Neural cell (in vitro differentiated cells): ENCODE measurements at regions not wholly inside any gene's neighbourhood (a gene's known extent, or its start where the extent isn't known, plus 50 kb on each side); places are given as distances from the start of the nearest gene placed in this dataset.

Experiments used
- H2AFZ ChIP-seq: fragments of 200-600, 300-800 bp; sonication (generic), shearing (Covaris generic); 2 replicates; pipeline ENCODE4 v1.6.0; 2014; ENCODE audit warnings: low read depth, mild to moderate bottlenecking, antibody characterized with exemption, low read length, moderate library complexity
- H3F3A ChIP-seq: fragments of 200-600 bp; shearing (Covaris generic); 2 replicates; pipeline ENCODE4 v1.6.1; 2016; ENCODE audit warnings: mild to moderate bottlenecking, moderate library complexity, mixed read lengths, antibody characterized with exemption, low read length; ENCODE audit not compliant: insufficient read depth, poor library complexity, severe bottlenecking
- H3K27ac ChIP-seq: fragments of 200-600, 300-800 bp; sonication (generic), shearing (Covaris generic); 2 replicates; pipeline ENCODE4 v1.5.1; 2014; ENCODE audit warnings: mild to moderate bottlenecking, low read length, moderate library complexity
- H3K27me3 ChIP-seq: fragments of 300-800, 200-600 bp; sonication (generic), shearing (Covaris generic); 2 replicates; pipeline ENCODE4 v1.6.0; 2014; ENCODE audit warnings: mild to moderate bottlenecking, low read depth, low read length, moderate library complexity; ENCODE audit not compliant: insufficient read depth
- H3K36me3 ChIP-seq: fragments of 300-800, 200-600 bp; sonication (generic), shearing (Covaris generic); 2 replicates; pipeline ENCODE4 v1.5.1; 2014; ENCODE audit warnings: mild to moderate bottlenecking, antibody characterized with exemption, low read length, moderate library complexity; ENCODE audit not compliant: insufficient read depth
- H3K4me2 ChIP-seq: fragments of 300-800, 200-600 bp; sonication (generic), shearing (Covaris generic); 2 replicates; pipeline ENCODE4 v1.6.0; 2014; ENCODE audit warnings: mild to moderate bottlenecking, low read length
- H3K4me3 ChIP-seq: fragments of 300-800, 200-600 bp; sonication (generic), shearing (Covaris generic); 2 replicates; pipeline ENCODE4 v1.5.1; 2014; ENCODE audit warnings: mild to moderate bottlenecking, low read length, moderate library complexity
- H3K79me2 ChIP-seq: fragments of 200-600 bp; shearing (Covaris generic); replicated peaks from 2 replicates; pipeline ENCODE4 v1.6.0; 2014; ENCODE audit warnings: mild to moderate bottlenecking, low read length, moderate library complexity; ENCODE audit not compliant: insufficient read depth
- H3K9ac ChIP-seq: fragments of 300-800, 200-600 bp; sonication (generic), shearing (Covaris generic); 2 replicates; pipeline ENCODE4 v1.6.1; 2016; ENCODE audit warnings: mild to moderate bottlenecking, low read length, mixed read lengths
- H3K9me2 ChIP-seq: fragments of 200-600 bp; shearing (Covaris generic); 2 replicates; pipeline ENCODE4 v1.6.1; 2016; ENCODE audit warnings: mild to moderate bottlenecking, low read length, mixed read lengths; ENCODE audit not compliant: insufficient read depth
- H3K9me3 ChIP-seq: fragments of 200-600, 300-800 bp; sonication (generic), shearing (Covaris generic); 2 replicates; pipeline ENCODE4 v1.6.1; 2016; ENCODE audit warnings: mild to moderate bottlenecking, mixed run types, low read length, moderate library complexity, mixed read lengths
- H4K20me1 ChIP-seq: fragments of 200-600 bp; shearing (Covaris generic); 2 replicates; pipeline ENCODE4 v1.6.1; 2016; ENCODE audit warnings: mild to moderate bottlenecking, mixed run types; ENCODE audit not compliant: insufficient read depth
- CTCF ChIP-seq: fragments of 450-650 bp; IDR thresholded peaks from 2 replicates; pipeline ENCODE4 v1.5.1; 2014; ENCODE audit warnings: antibody characterized with exemption, mild to moderate bottlenecking, moderate library complexity; ENCODE audit not compliant: poor library complexity, severe bottlenecking
- EP300 ChIP-seq: fragments of 450-650 bp; conservative IDR thresholded peaks from 2 replicates; pipeline ENCODE4 v1.6.1; 2014; ENCODE audit warnings: antibody characterized with exemption, mild to moderate bottlenecking, moderate library complexity; ENCODE audit not compliant: poor library complexity, severe bottlenecking
- EZH2 ChIP-seq: fragments of 200-600, 300-800 bp; shearing (Covaris generic), sonication (generic); IDR thresholded peaks from 2 replicates; pipeline ENCODE4 v1.6.1; 2014; ENCODE audit warnings: antibody characterized with exemption, low read length, borderline replicate concordance, mild to moderate bottlenecking; ENCODE audit not compliant: insufficient read depth, poor library complexity, severe bottlenecking
- MXI1 ChIP-seq: fragments of 450-650 bp; conservative IDR thresholded peaks from 2 replicates; pipeline ENCODE4 v1.6.1; 2014; ENCODE audit warnings: antibody characterized with exemption, mild to moderate bottlenecking; ENCODE audit not compliant: poor library complexity, severe bottlenecking
- POLR2AphosphoS5 ChIP-seq: IDR thresholded peaks from 2 replicates; pipeline ENCODE4 v1.6.1; 2012
- RAD21 ChIP-seq: fragments of 450-650 bp; conservative IDR thresholded peaks from 2 replicates; pipeline ENCODE4 v1.6.1; 2014; ENCODE audit warnings: antibody characterized with exemption, mild to moderate bottlenecking, moderate library complexity
- REST ChIP-seq: IDR thresholded peaks from 2 replicates; pipeline ENCODE4 v1.6.1; 2012; ENCODE audit warnings: borderline replicate concordance
- SMC3 ChIP-seq: fragments of 450-650 bp; conservative IDR thresholded peaks from 2 replicates; pipeline ENCODE4 v1.6.1; 2014; ENCODE audit warnings: antibody characterized with exemption, mild to moderate bottlenecking, moderate library complexity; ENCODE audit not compliant: poor library complexity
- TAF1 ChIP-seq: IDR thresholded peaks from 2 replicates; pipeline ENCODE4 v1.6.1; 2012; ENCODE audit warnings: low read depth

GRCh38 chr4:27089186-27089585, 228.5 kb downstream of the STIM2 start:
- no peak overlapping the region for H2AFZ ChIP-seq
- H3K27me3 ChIP-seq = no peaks in the 10 kb centered on the region
- H3K36me3 ChIP-seq = no peaks in the 10 kb centered on the region
- H4K20me1 ChIP-seq = no peaks in the 10 kb centered on the region
- TF ChIP-seq TAF1 (no peak), POLR2AphosphoS5 (no peak), EP300 (no peak), EZH2 (no peak)
- no peaks in the 10 kb centered on the region for H3K9me3 ChIP-seq
- no peak overlapping the region for H3K4me3 ChIP-seq
- H3F3A ChIP-seq = no peaks in the 10 kb centered on the region
- no peaks in the 10 kb centered on the region for H3K9me2 ChIP-seq
- H3K79me2 ChIP-seq = no peaks in the 10 kb centered on the region
- H3K9ac ChIP-seq = no peak overlapping the region
- no peak overlapping the region for H3K27ac ChIP-seq
- no peak overlapping the region for H3K4me2 ChIP-seq

- Histone ChIP-seq H3K79me2 (no peaks in the 10 kb centered on the region), H3K27ac (no peak overlapping the region), H3F3A (no peaks in the 10 kb centered on the region), H3K4me3 (no peak overlapping the region), H4K20me1 (no peaks in the 10 kb centered on the region), H3K27me3 (no peaks in the 10 kb centered on the region), H2AFZ (no peak overlapping the region), H3K9me3 (no peaks in the 10 kb centered on the region), H3K36me3 (no peaks in the 10 kb centered on the region), H3K9me2 (no peaks in the 10 kb centered on the region), H3K9ac (no peak overlapping the region), H3K4me2 (no peak overlapping the region)
- no peak for TF ChIP-seq SMC3
- no peak for TF ChIP-seq CTCF
- no peak for TF ChIP-seq RAD21
- TF ChIP-seq EP300 = no peak
- TF ChIP-seq EZH2 = no peak
- TF ChIP-seq REST = no peak
- TF ChIP-seq POLR2AphosphoS5 = no peak
- no peak for TF ChIP-seq MXI1
- TF ChIP-seq TAF1 = no peak
Observed at GRCh38 chr4:27090406-27090805, 229.8 kb downstream of the STIM2 start.

GRCh38 chr4:27094224-27094623, 233.6 kb downstream of the STIM2 start:
- Histone ChIP-seq H3K9ac (no peak overlapping the region), H3K9me2 (no peaks in the 10 kb centered on the region), H3K27ac (no peak overlapping the region), H3K36me3 (no peaks in the 10 kb centered on the region), H3K79me2 (no peaks in the 10 kb centered on the region), H3K9me3 (no peaks in the 10 kb centered on the region), H3K27me3 (no peaks in the 10 kb centered on the region), H4K20me1 (no peaks in the 10 kb centered on the region), H3K4me2 (no peak overlapping the region), H3K4me3 (no peak overlapping the region), H3F3A (no peaks in the 10 kb centered on the region), H2AFZ (no peak overlapping the region)
- no peak for TF ChIP-seq SMC3
- TF ChIP-seq RAD21 = no peak
- TF ChIP-seq EP300 = no peak
- no peak for TF ChIP-seq TAF1
- TF ChIP-seq CTCF = no peak
- TF ChIP-seq EZH2 = no peak
- TF ChIP-seq REST = no peak
- no peak for TF ChIP-seq MXI1
- TF ChIP-seq POLR2AphosphoS5 = no peak
